HepG2 (cell line): ENCODE measurements at regions not wholly inside any gene's neighbourhood (a gene's known extent, or its start where the extent isn't known, plus 50 kb on each side); places are given as distances from the start of the nearest gene placed in this dataset.

Experiments used
- ATF6 ChIP-seq: sonication (generic); formaldehyde crosslinking; conservative IDR thresholded peaks from 2 replicates; pipeline ENCODE4 v1.4.0; 2020; ENCODE audit warnings: missing genetic modification reagents
- CEBPB ChIP-seq: IDR thresholded peaks from 2 replicates; pipeline ENCODE4 v1.6.1; 2011; ENCODE audit warnings: low read depth, low read length, improper control_type of control experiment, borderline replicate concordance
- EZH2 ChIP-seq: conservative IDR thresholded peaks from 2 replicates; pipeline ENCODE4 v1.6.1; 2012; ENCODE audit warnings: mild to moderate bottlenecking, low read depth, low read length, moderate library complexity
- PHF20 ChIP-seq: sonication (generic); formaldehyde crosslinking; IDR thresholded peaks from 2 replicates; pipeline ENCODE4 v1.5.0; 2020; ENCODE audit warnings: mild to moderate bottlenecking, missing genetic modification reagents
- POLR2A ChIP-seq, 2 experiments: IDR thresholded peaks; 2 replicates each; pipeline ENCODE4 v1.6.1; 2011; ENCODE audit warnings: low read depth in 2 of 2, low read length in 2 of 2, mild to moderate bottlenecking in 1 of 2, moderate library complexity in 1 of 2; ENCODE audit not compliant: insufficient read depth in 1 of 2
- PRPF4 ChIP-seq: fragments of 200-400 bp; formaldehyde crosslinking; IDR thresholded peaks from 2 replicates; pipeline ENCODE4 v1.6.1; 2016; ENCODE audit warnings: low read length, low read depth; ENCODE audit not compliant: poor library complexity, severe bottlenecking
- TAF1 ChIP-seq: sonication (generic); formaldehyde crosslinking; IDR thresholded peaks from 2 replicates; pipeline ENCODE4 v1.4.0; 2020; ENCODE audit warnings: missing genetic modification reagents
- TEAD2 ChIP-seq: sonication (generic); formaldehyde crosslinking; IDR thresholded peaks from 2 replicates; pipeline ENCODE4 v1.9.0; 2021; ENCODE audit warnings: missing genetic modification reagents
- ZNF550 ChIP-seq: sonication (generic); formaldehyde crosslinking; IDR thresholded peaks from 2 replicates; pipeline ENCODE4 v1.4.0; 2020; ENCODE audit warnings: mild to moderate bottlenecking, missing genetic modification reagents, borderline replicate concordance
- TF ChIP-seq, protein P1 (sequence below): sonication (generic); formaldehyde crosslinking; IDR thresholded peaks from 2 replicates; pipeline ENCODE4 v1.5.0; 2020; ENCODE audit warnings: mild to moderate bottlenecking, missing genetic modification reagents, borderline replicate concordance
- TF ChIP-seq, protein P2 (sequence below): sonication (generic); formaldehyde crosslinking; IDR thresholded peaks from 2 replicates; pipeline ENCODE4 v1.5.0; 2020; ENCODE audit warnings: mild to moderate bottlenecking, missing genetic modification reagents, moderate library complexity

GRCh38 chr18:39235118-39235719 lies 1669.6 kb upstream of the CELF4 start:
- TF ChIP-seq EZH2 (no peak), ATF6 (CRISPR knock-in tag) (no peak), TAF1 (CRISPR knock-in tag) (no peak), ZNF550 (CRISPR knock-in tag) (no peak), PHF20 (CRISPR knock-in tag) (no peak), POLR2A (IDR thresholded peaks at IDR 0.05; ENCODE audit: insufficient read depth in 1 of 2, low read depth in 2 of 2, low read length in 2 of 2) (no peak), TEAD2 (no peak), CEBPB (no peak), PRPF4 (no peak)
- TF ChIP-seq, protein P1, sequence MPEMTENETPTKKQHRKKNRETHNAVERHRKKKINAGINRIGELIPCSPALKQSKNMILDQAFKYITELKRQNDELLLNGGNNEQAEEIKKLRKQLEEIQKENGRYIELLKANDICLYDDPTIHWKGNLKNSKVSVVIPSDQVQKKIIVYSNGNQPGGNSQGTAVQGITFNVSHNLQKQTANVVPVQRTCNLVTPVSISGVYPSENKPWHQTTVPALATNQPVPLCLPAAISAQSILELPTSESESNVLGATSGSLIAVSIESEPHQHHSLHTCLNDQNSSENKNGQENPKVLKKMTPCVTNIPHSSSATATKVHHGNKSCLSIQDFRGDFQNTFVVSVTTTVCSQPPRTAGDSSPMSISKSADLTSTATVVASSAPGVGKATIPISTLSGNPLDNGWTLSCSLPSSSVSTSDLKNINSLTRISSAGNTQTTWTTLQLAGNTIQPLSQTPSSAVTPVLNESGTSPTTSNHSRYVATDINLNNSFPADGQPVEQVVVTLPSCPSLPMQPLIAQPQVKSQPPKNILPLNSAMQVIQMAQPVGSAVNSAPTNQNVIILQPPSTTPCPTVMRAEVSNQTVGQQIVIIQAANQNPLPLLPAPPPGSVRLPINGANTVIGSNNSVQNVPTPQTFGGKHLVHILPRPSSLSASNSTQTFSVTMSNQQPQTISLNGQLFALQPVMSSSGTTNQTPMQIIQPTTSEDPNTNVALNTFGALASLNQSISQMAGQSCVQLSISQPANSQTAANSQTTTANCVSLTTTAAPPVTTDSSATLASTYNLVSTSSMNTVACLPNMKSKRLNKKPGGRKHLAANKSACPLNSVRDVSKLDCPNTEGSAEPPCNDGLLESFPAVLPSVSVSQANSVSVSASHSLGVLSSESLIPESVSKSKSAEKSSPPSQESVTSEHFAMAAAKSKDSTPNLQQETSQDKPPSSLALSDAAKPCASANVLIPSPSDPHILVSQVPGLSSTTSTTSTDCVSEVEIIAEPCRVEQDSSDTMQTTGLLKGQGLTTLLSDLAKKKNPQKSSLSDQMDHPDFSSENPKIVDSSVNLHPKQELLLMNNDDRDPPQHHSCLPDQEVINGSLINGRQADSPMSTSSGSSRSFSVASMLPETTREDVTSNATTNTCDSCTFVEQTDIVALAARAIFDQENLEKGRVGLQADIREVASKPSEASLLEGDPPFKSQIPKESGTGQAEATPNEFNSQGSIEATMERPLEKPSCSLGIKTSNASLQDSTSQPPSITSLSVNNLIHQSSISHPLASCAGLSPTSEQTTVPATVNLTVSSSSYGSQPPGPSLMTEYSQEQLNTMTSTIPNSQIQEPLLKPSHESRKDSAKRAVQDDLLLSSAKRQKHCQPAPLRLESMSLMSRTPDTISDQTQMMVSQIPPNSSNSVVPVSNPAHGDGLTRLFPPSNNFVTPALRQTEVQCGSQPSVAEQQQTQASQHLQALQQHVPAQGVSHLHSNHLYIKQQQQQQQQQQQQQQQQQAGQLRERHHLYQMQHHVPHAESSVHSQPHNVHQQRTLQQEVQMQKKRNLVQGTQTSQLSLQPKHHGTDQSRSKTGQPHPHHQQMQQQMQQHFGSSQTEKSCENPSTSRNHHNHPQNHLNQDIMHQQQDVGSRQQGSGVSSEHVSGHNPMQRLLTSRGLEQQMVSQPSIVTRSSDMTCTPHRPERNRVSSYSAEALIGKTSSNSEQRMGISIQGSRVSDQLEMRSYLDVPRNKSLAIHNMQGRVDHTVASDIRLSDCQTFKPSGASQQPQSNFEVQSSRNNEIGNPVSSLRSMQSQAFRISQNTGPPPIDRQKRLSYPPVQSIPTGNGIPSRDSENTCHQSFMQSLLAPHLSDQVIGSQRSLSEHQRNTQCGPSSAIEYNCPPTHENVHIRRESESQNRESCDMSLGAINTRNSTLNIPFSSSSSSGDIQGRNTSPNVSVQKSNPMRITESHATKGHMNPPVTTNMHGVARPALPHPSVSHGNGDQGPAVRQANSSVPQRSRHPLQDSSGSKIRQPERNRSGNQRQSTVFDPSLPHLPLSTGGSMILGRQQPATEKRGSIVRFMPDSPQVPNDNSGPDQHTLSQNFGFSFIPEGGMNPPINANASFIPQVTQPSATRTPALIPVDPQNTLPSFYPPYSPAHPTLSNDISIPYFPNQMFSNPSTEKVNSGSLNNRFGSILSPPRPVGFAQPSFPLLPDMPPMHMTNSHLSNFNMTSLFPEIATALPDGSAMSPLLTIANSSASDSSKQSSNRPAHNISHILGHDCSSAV (CRISPR knock-in tag): no peak
- TF ChIP-seq, protein P2, sequence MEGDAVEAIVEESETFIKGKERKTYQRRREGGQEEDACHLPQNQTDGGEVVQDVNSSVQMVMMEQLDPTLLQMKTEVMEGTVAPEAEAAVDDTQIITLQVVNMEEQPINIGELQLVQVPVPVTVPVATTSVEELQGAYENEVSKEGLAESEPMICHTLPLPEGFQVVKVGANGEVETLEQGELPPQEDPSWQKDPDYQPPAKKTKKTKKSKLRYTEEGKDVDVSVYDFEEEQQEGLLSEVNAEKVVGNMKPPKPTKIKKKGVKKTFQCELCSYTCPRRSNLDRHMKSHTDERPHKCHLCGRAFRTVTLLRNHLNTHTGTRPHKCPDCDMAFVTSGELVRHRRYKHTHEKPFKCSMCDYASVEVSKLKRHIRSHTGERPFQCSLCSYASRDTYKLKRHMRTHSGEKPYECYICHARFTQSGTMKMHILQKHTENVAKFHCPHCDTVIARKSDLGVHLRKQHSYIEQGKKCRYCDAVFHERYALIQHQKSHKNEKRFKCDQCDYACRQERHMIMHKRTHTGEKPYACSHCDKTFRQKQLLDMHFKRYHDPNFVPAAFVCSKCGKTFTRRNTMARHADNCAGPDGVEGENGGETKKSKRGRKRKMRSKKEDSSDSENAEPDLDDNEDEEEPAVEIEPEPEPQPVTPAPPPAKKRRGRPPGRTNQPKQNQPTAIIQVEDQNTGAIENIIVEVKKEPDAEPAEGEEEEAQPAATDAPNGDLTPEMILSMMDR (CRISPR knock-in tag): no peak
